GM12892 (cell line): ENCODE measurements at regions not wholly inside any gene's neighbourhood (a gene's known extent, or its start where the extent isn't known, plus 50 kb on each side); places are given as distances from the start of the nearest gene placed in this dataset.

Experiments
- POLR2A ChIP-seq: IDR thresholded peaks from 2 replicates; pipeline ENCODE4 v1.6.1; 2011; ENCODE audit warnings: low read depth, low read length, control low read depth
- POLR2AphosphoS5 ChIP-seq: IDR thresholded peaks from 2 replicates; pipeline ENCODE4 v1.6.1; 2011; ENCODE audit warnings: low read depth, low read length, control low read depth

DNA sequence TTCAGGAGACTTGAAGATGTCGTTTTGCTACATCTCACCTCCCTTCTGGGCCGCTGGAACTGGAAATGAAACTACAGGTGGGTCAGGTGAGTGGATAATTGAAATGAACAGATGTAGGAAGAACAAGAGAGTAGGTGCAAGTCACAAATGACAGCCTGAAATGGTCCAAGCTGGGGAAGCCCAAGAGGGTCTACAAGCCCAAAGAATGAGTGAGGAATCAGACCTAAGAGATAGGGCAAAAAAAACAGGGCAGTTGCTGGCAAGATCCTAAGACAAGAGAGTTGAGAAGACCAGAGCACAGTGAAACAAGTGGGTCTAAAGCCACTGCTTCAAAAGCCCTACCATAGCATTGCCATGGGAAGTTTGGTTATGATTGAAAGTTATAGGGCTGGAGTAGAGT is 67.4 kb upstream of the SNRK start:
- TF ChIP-seq POLR2A = no peak
- TF ChIP-seq POLR2AphosphoS5 = no peak
